SU-DHL-6 (cell line): ENCODE measurements at regions not wholly inside any gene's neighbourhood (a gene's known extent, or its start where the extent isn't known, plus 50 kb on each side); places are given as distances from the start of the nearest gene placed in this dataset.

ENCODE experiments used
- H2AFZ ChIP-seq: fragments of 200-600 bp; sonication (generic); 2 replicates; pipeline ENCODE4 v1.6.1; 2014; ENCODE audit warnings: low read depth, mild to moderate bottlenecking, moderate library complexity, mixed read lengths, antibody characterized with exemption, low read length; ENCODE audit not compliant: severe bottlenecking
- H3F3A ChIP-seq: fragments of 200-600 bp; shearing (Covaris generic); 2 replicates; pipeline ENCODE4 v1.6.0; 2016; ENCODE audit warnings: antibody characterized with exemption, mild to moderate bottlenecking; ENCODE audit not compliant: insufficient read depth
- H3K27ac ChIP-seq: fragments of 200-600 bp; sonication (generic); 2 replicates; pipeline ENCODE4 v1.5.1; 2016; ENCODE audit warnings: low read depth, mild to moderate bottlenecking, low read length, moderate library complexity, mixed read lengths
- H3K27me3 ChIP-seq: fragments of 200-600 bp; sonication (generic), shearing (Covaris generic); 2 replicates; pipeline ENCODE4 v1.6.0; 2014; ENCODE audit warnings: mild to moderate bottlenecking, low read length
- H3K36me3 ChIP-seq: fragments of 200-600 bp; sonication (generic); 2 replicates; pipeline ENCODE4 v1.6.1; 2014; ENCODE audit warnings: mild to moderate bottlenecking, low read length, mixed read lengths
- H3K4me2 ChIP-seq: fragments of 300-600, 200-600 bp; shearing (Covaris generic), sonication (generic); 2 replicates; pipeline ENCODE4 v1.6.0; 2014; ENCODE audit warnings: low read length, low read depth, mild to moderate bottlenecking; ENCODE audit not compliant: poor library complexity, severe bottlenecking
- H3K4me3 ChIP-seq: fragments of 200-600 bp; sonication (generic); 2 replicates; pipeline ENCODE4 v1.5.1; 2014; ENCODE audit warnings: antibody characterized with exemption, low read length, mild to moderate bottlenecking, mixed read lengths; ENCODE audit not compliant: insufficient read depth, poor library complexity, severe bottlenecking
- H3K79me2 ChIP-seq: fragments of 200-600 bp; sonication (generic); 2 replicates; pipeline ENCODE4 v1.6.1; 2014; ENCODE audit warnings: mild to moderate bottlenecking, low read length, moderate library complexity; ENCODE audit not compliant: insufficient read depth
- H3K9ac ChIP-seq: fragments of 200-600 bp; sonication (generic); 2 replicates; pipeline ENCODE4 v1.7.0; 2014; ENCODE audit warnings: mild to moderate bottlenecking, low read length
- H3K9me2 ChIP-seq: fragments of 200-600 bp; sonication (generic); replicated peaks from 2 replicates; pipeline ENCODE4 v1.6.1; 2014; ENCODE audit warnings: low read length; ENCODE audit not compliant: insufficient read depth
- H3K9me3 ChIP-seq: fragments of 200-600 bp; sonication (generic); 2 replicates; pipeline ENCODE4 v1.6.1; 2014; ENCODE audit warnings: low read length, mixed read lengths; ENCODE audit not compliant: insufficient read depth
- H4K20me1 ChIP-seq: fragments of 200-600 bp; sonication (generic); 2 replicates; pipeline ENCODE4 v1.6.1; 2014; ENCODE audit warnings: low read depth, mild to moderate bottlenecking, antibody characterized with exemption, low read length, moderate library complexity, mixed read lengths
- CTCF ChIP-seq: fragments of 200-600 bp; sonication (generic); IDR thresholded peaks from one replicate; pipeline ENCODE4 v1.5.1; 2017; ENCODE audit warnings: antibody characterized with exemption, mild to moderate bottlenecking, low read length, moderate library complexity; ENCODE audit not compliant: insufficient read depth, poor library complexity, severe bottlenecking
- EZH2phosphoT487 ChIP-seq: fragments of 200-600 bp; sonication (generic), shearing (Covaris generic); conservative IDR thresholded peaks from 2 replicates; pipeline ENCODE4 v1.6.1; 2018; ENCODE audit warnings: mild to moderate bottlenecking, antibody characterized with exemption, low read length, moderate library complexity, mixed read lengths

- no peak overlapping the region for H3K4me2 ChIP-seq
- no peaks in the 10 kb centered on the region for H3K36me3 ChIP-seq
- H2AFZ ChIP-seq = no peak overlapping the region
- no peak overlapping the region for H3K4me3 ChIP-seq
- no peak overlapping the region for H3K9ac ChIP-seq
- no peak overlapping the region for H3K27ac ChIP-seq
- no peaks in the 10 kb centered on the region for H3K27me3 ChIP-seq
- no peaks in the 10 kb centered on the region for H3K9me3 ChIP-seq
- TF ChIP-seq CTCF = no peak
- TF ChIP-seq EZH2phosphoT487 = no peak
- H4K20me1 ChIP-seq = no peaks in the 10 kb centered on the region
- H3K9me2 ChIP-seq = no peaks in the 10 kb centered on the region
- no peaks in the 10 kb centered on the region for H3F3A ChIP-seq
- H3K79me2 ChIP-seq = no peaks in the 10 kb centered on the region
These were observed 594.9 kb upstream of the DIPK2B start for GRCh38 chrX:45795546-45795945.

- H3K9ac ChIP-seq = no peak overlapping the region
- no peaks in the 10 kb centered on the region for H3K9me2 ChIP-seq
- no peaks in the 10 kb centered on the region for H3K79me2 ChIP-seq
- no peaks in the 10 kb centered on the region for H3K27me3 ChIP-seq
- no peaks in the 10 kb centered on the region for H3K9me3 ChIP-seq
- H3K4me3 ChIP-seq = no peak overlapping the region
- H3K27ac ChIP-seq = no peak overlapping the region
- no peaks in the 10 kb centered on the region for H4K20me1 ChIP-seq
- no peaks in the 10 kb centered on the region for H3K36me3 ChIP-seq
- H3F3A ChIP-seq = no peaks in the 10 kb centered on the region
- H3K4me2 ChIP-seq = no peak overlapping the region
- H2AFZ ChIP-seq = no peak overlapping the region
- TF ChIP-seq EZH2phosphoT487 (no peak), CTCF (no peak)
These were observed 594.3 kb upstream of the DIPK2B start for GRCh38 chrX:45794995-45795337.

- Histone ChIP-seq H3K9ac (no peak overlapping the region), H3K9me2 (no peaks in the 10 kb centered on the region), H3K36me3 (no peaks in the 10 kb centered on the region), H3K4me3 (no peak overlapping the region), H3K27me3 (no peaks in the 10 kb centered on the region), H3F3A (no peaks in the 10 kb centered on the region), H3K9me3 (no peaks in the 10 kb centered on the region), H3K79me2 (no peaks in the 10 kb centered on the region), H3K4me2 (no peak overlapping the region), H3K27ac (no peak overlapping the region), H4K20me1 (no peaks in the 10 kb centered on the region), H2AFZ (no peak overlapping the region)
- TF ChIP-seq EZH2phosphoT487 = no peak
- TF ChIP-seq CTCF = no peak
These were observed 593.8 kb upstream of the DIPK2B start for GRCh38 chrX:45794323-45794994.
